ENCODE measurements at regions not wholly inside any gene's neighbourhood (a gene's known extent, or its start where the extent isn't known, plus 50 kb on each side); places are given as distances from the start of the nearest gene placed in this dataset.

DNA sequence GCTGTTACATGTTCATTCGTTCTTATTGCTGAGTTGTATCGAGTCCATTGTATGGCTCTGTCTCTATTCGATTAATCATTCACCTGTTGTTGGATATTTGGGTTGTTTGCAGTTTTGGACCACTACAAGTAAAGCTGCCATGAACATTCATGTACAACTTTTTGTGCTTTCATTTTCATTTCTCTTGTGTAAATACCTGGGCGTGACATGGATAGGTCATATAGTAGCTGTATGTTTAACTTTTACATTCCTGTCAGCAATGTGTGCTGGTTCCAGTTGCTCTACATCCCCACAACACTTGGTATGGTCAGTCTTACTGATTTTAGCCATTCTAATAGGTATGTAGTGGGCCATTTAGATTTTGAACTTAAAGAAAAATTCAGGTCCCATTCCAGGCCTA is 194.2 kb upstream of the PLET1 start:
- no peak overlapping the region for H2AK5ac ChIP-seq (ENCODE audit: low read length)
- DNase-seq, result no peak
- H2BK120ac ChIP-seq (ENCODE audit: low read depth, low read length), result no peak overlapping the region
- H4K8ac ChIP-seq (ENCODE audit: low read depth, low read length), result no peak overlapping the region
- no peaks in the 10 kb centered on the region for H3K27me3 ChIP-seq (ENCODE audit: insufficient read depth, low read length, poor library complexity)
- no peak overlapping the region for H3K27ac ChIP-seq (ENCODE audit: low read depth, low read length)
- H3K79me1 ChIP-seq (ENCODE audit: low read length), result no peaks in the 10 kb centered on the region
- no peak overlapping the region for H3K4ac ChIP-seq (ENCODE audit: low read depth, low read length)
- no peak overlapping the region for H3K4me3 ChIP-seq (ENCODE audit: low read length)
- no peak overlapping the region for H2BK15ac ChIP-seq (replicated peaks; ENCODE audit: low read depth)
- no peaks in the 10 kb centered on the region for H3K4me1 ChIP-seq (ENCODE audit: control insufficient read depth, low read depth, low read length)
- H3K9ac ChIP-seq (ENCODE audit: low read length), result no peak overlapping the region
- H2BK5ac ChIP-seq (ENCODE audit: low read length), result no peak overlapping the region
- H3K23ac ChIP-seq (ENCODE audit: low read length), result no peak overlapping the region
- H3K18ac ChIP-seq (ENCODE audit: low read length), result no peak overlapping the region
- no peaks in the 10 kb centered on the region for H3K36me3 ChIP-seq (ENCODE audit: control insufficient read depth, insufficient read depth, low read length)
- no CpG with 5 or more reads among the region's 4 CpGs for WGBS (ENCODE audit: extremely low coverage, insufficient coverage, low lambda C conversion rate)
- no peak overlapping the region for H3K4me2 ChIP-seq (ENCODE audit: low read length)
- H4K5ac ChIP-seq (ENCODE audit: low read length), result no peak overlapping the region
- no peaks in the 10 kb centered on the region for H3K79me2 ChIP-seq (ENCODE audit: control insufficient read depth, insufficient read depth, low read length)
- no peak overlapping the region for H3K56ac ChIP-seq (ENCODE audit: low read length)

DNA sequence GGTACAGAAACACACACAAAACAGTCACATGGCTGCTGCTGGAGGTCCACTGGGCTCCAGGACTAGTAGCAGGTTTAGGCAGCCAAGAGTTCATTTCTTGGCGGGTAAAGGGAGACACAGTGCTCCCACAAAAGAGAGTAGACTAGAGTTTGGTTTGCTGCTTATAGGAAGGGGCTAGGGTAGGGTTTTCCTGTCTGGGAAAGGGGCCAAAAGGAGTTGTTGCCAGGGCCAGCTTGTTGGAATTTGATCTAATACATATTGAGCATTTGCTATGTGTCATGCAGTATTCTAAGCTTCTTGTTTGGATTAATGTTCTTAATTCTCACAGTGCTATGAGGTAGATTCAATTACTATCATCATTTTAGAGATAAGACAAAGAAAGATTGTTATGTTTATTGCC is 195.1 kb upstream of the PLET1 start:
- H3K9ac ChIP-seq (ENCODE audit: low read length), result no peak overlapping the region
- DNase-seq, result no peak
- H4K8ac ChIP-seq (ENCODE audit: low read depth, low read length), result no peak overlapping the region
- H3K4me2 ChIP-seq (ENCODE audit: low read length), result no peak overlapping the region
- no CpG with 5 or more reads among the region's 1 CpG for WGBS (ENCODE audit: extremely low coverage, insufficient coverage, low lambda C conversion rate)
- H2BK15ac ChIP-seq (replicated peaks; ENCODE audit: low read depth), result no peak overlapping the region
- no peaks in the 10 kb centered on the region for H3K27me3 ChIP-seq (ENCODE audit: insufficient read depth, low read length, poor library complexity)
- H2BK5ac ChIP-seq (ENCODE audit: low read length), result no peak overlapping the region
- no peaks in the 10 kb centered on the region for H3K4me1 ChIP-seq (ENCODE audit: control insufficient read depth, low read depth, low read length)
- no peak overlapping the region for H3K23ac ChIP-seq (ENCODE audit: low read length)
- H2BK120ac ChIP-seq (ENCODE audit: low read depth, low read length), result no peak overlapping the region
- no peaks in the 10 kb centered on the region for H3K79me1 ChIP-seq (ENCODE audit: low read length)
- H3K4ac ChIP-seq (ENCODE audit: low read depth, low read length), result no peak overlapping the region
- H4K5ac ChIP-seq (ENCODE audit: low read length), result no peak overlapping the region
- no peak overlapping the region for H2AK5ac ChIP-seq (ENCODE audit: low read length)
- no peak overlapping the region for H3K18ac ChIP-seq (ENCODE audit: low read length)
- H3K79me2 ChIP-seq (ENCODE audit: control insufficient read depth, insufficient read depth, low read length), result no peaks in the 10 kb centered on the region
- H3K56ac ChIP-seq (ENCODE audit: low read length), result no peak overlapping the region
- no peak overlapping the region for H3K27ac ChIP-seq (ENCODE audit: low read depth, low read length)
- H3K36me3 ChIP-seq (ENCODE audit: control insufficient read depth, insufficient read depth, low read length), result no peaks in the 10 kb centered on the region
- H3K4me3 ChIP-seq (ENCODE audit: low read length), result no peak overlapping the region

DNA sequence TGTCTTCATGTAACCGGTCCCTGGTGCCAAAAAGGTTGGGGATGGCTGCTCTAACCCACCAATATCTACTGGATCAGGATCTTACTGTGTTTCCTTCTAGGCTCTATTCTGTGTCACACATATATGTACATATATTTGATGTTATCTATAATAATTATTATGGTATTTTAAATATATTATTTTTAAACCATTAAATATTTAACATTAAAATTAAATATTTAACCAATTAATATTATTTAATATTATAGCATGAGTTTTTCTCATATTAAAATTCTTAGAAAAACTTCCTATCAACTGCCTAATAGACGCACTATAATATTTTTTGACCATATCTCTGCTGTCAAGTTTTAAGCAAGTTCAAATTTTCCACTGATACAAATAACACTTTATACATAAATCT is 196.9 kb upstream of the PLET1 start:
- Histone ChIP-seq H2AK5ac (ENCODE audit: low read length) (no peak overlapping the region), H4K8ac (ENCODE audit: low read depth, low read length) (no peak overlapping the region), H3K56ac (ENCODE audit: low read length) (no peak overlapping the region), H3K27ac (ENCODE audit: low read depth, low read length) (no peak overlapping the region), H3K79me1 (ENCODE audit: low read length) (no peaks in the 10 kb centered on the region), H2BK120ac (ENCODE audit: low read depth, low read length) (no peak overlapping the region), H3K4me1 (ENCODE audit: control insufficient read depth, low read depth, low read length) (no peaks in the 10 kb centered on the region), H4K5ac (ENCODE audit: low read length) (no peak overlapping the region), H3K36me3 (ENCODE audit: control insufficient read depth, insufficient read depth, low read length) (no peaks in the 10 kb centered on the region), H3K18ac (ENCODE audit: low read length) (no peak overlapping the region), H3K4ac (ENCODE audit: low read depth, low read length) (no peak overlapping the region), H3K27me3 (ENCODE audit: insufficient read depth, low read length, poor library complexity) (no peaks in the 10 kb centered on the region), H3K4me2 (ENCODE audit: low read length) (no peak overlapping the region), H3K23ac (ENCODE audit: low read length) (no peak overlapping the region), H2BK5ac (ENCODE audit: low read length) (no peak overlapping the region), H3K9ac (ENCODE audit: low read length) (no peak overlapping the region), H3K4me3 (ENCODE audit: low read length) (no peak overlapping the region), H2BK15ac (replicated peaks; ENCODE audit: low read depth) (no peak overlapping the region), H3K79me2 (ENCODE audit: control insufficient read depth, insufficient read depth, low read length) (no peaks in the 10 kb centered on the region)
- no CpG with 5 or more reads among the region's 2 CpGs for WGBS (ENCODE audit: extremely low coverage, insufficient coverage, low lambda C conversion rate)
- DNase-seq, result no peak

DNA sequence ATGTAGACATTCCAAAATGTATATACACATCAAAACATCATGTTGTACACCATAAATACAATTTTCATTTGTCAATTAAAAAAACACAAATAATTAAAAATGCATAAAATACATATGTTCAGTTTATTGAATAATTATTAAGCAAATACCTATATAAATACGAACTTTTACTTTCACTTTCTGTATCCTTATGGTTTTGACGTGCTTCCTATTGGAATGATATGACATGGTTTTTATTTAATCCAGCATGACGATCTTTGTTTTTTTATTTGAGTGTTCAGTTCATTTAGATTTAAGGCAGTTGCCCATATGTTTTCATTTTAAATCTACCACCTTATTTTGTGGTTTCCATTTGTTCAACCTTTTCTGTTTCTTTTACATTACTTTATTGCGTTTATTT is 198.3 kb upstream of the PLET1 start:
- H3K4me2 ChIP-seq (ENCODE audit: low read length), result no peak overlapping the region
- no peak overlapping the region for H3K27ac ChIP-seq (ENCODE audit: low read depth, low read length)
- no peaks in the 10 kb centered on the region for H3K36me3 ChIP-seq (ENCODE audit: control insufficient read depth, insufficient read depth, low read length)
- H3K4ac ChIP-seq (ENCODE audit: low read depth, low read length), result no peak overlapping the region
- H3K79me1 ChIP-seq (ENCODE audit: low read length), result no peaks in the 10 kb centered on the region
- no peak for DNase-seq
- no peak overlapping the region for H2AK5ac ChIP-seq (ENCODE audit: low read length)
- no peak overlapping the region for H3K4me3 ChIP-seq (ENCODE audit: low read length)
- H3K27me3 ChIP-seq (ENCODE audit: insufficient read depth, low read length, poor library complexity), result no peaks in the 10 kb centered on the region
- H3K18ac ChIP-seq (ENCODE audit: low read length), result no peak overlapping the region
- H3K79me2 ChIP-seq (ENCODE audit: control insufficient read depth, insufficient read depth, low read length), result no peaks in the 10 kb centered on the region
- no peak overlapping the region for H3K23ac ChIP-seq (ENCODE audit: low read length)
- H2BK120ac ChIP-seq (ENCODE audit: low read depth, low read length), result no peak overlapping the region
- H3K9ac ChIP-seq (ENCODE audit: low read length), result no peak overlapping the region
- H3K56ac ChIP-seq (ENCODE audit: low read length), result no peak overlapping the region
- no peak overlapping the region for H2BK5ac ChIP-seq (ENCODE audit: low read length)
- no peaks in the 10 kb centered on the region for H3K4me1 ChIP-seq (ENCODE audit: control insufficient read depth, low read depth, low read length)
- no CpG with 5 or more reads among the region's 4 CpGs for WGBS (ENCODE audit: extremely low coverage, insufficient coverage, low lambda C conversion rate)
- no peak overlapping the region for H4K8ac ChIP-seq (ENCODE audit: low read depth, low read length)
- no peak overlapping the region for H2BK15ac ChIP-seq (replicated peaks; ENCODE audit: low read depth)
- no peak overlapping the region for H4K5ac ChIP-seq (ENCODE audit: low read length)

DNA sequence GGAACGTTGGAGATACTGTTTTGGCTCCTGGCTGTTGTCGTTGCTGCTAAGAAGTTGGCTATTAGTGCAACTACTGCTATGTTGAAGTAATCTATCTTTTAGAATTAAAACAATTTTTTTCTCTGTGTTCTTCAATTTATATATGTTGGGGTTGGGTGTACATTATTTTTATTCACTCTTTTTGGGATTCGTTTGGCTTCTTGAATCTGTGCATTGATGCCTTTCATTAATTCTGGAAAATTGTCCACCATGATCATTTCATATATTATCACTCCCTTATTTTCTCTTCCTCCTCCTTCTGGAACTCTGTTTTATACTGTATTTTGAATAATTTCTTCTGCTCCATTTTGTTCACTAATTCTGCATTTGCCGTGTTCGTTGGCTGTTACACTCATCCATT is 199.5 kb upstream of the PLET1 start:
- Histone ChIP-seq H3K79me2 (ENCODE audit: control insufficient read depth, insufficient read depth, low read length) (no peaks in the 10 kb centered on the region), H2BK5ac (ENCODE audit: low read length) (no peak overlapping the region), H4K8ac (ENCODE audit: low read depth, low read length) (no peak overlapping the region), H2BK120ac (ENCODE audit: low read depth, low read length) (no peak overlapping the region), H3K56ac (ENCODE audit: low read length) (no peak overlapping the region), H3K36me3 (ENCODE audit: control insufficient read depth, insufficient read depth, low read length) (no peaks in the 10 kb centered on the region), H3K9ac (ENCODE audit: low read length) (no peak overlapping the region), H2AK5ac (ENCODE audit: low read length) (no peak overlapping the region), H4K5ac (ENCODE audit: low read length) (no peak overlapping the region), H3K4ac (ENCODE audit: low read depth, low read length) (no peak overlapping the region), H3K4me2 (ENCODE audit: low read length) (no peak overlapping the region), H2BK15ac (replicated peaks; ENCODE audit: low read depth) (no peak overlapping the region), H3K27me3 (ENCODE audit: insufficient read depth, low read length, poor library complexity) (no peaks in the 10 kb centered on the region), H3K27ac (ENCODE audit: low read depth, low read length) (no peak overlapping the region), H3K23ac (ENCODE audit: low read length) (no peak overlapping the region), H3K18ac (ENCODE audit: low read length) (no peak overlapping the region), H3K4me1 (ENCODE audit: control insufficient read depth, low read depth, low read length) (no peaks in the 10 kb centered on the region), H3K4me3 (ENCODE audit: low read length) (no peak overlapping the region), H3K79me1 (ENCODE audit: low read length) (no peaks in the 10 kb centered on the region)
- no peak for DNase-seq
- no CpG with 5 or more reads among the region's 5 CpGs for WGBS (ENCODE audit: extremely low coverage, insufficient coverage, low lambda C conversion rate)

DNA sequence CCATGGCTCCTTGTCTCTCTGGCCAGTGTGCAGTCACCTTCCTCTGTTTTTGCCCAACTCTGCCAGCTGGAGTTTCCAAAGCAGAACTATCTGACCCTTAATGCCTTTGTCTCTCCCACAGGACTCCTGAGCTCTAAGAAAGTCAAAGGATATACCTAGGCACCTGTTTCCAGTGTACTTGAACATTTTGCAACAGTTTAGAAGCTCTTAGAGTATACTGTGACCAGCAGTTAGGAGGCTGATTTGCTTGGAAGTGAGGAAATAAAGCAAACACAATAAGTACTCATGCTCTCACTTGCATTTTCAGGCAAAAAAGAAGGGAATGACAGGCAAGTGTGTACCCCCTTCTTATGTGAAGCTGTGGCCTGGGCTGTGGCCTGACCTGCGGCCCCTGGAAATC is 204.3 kb upstream of the PLET1 start:
- Histone ChIP-seq H3K79me2 (ENCODE audit: control insufficient read depth, insufficient read depth, low read length) (no peaks in the 10 kb centered on the region), H2BK5ac (ENCODE audit: low read length) (no peak overlapping the region), H2AK5ac (ENCODE audit: low read length) (no peak overlapping the region), H4K5ac (ENCODE audit: low read length) (no peak overlapping the region), H3K23ac (ENCODE audit: low read length) (no peak overlapping the region), H3K56ac (ENCODE audit: low read length) (no peak overlapping the region), H3K4me3 (ENCODE audit: low read length) (no peak overlapping the region), H3K4me2 (ENCODE audit: low read length) (no peak overlapping the region), H3K36me3 (ENCODE audit: control insufficient read depth, insufficient read depth, low read length) (no peaks in the 10 kb centered on the region), H3K79me1 (ENCODE audit: low read length) (no peaks in the 10 kb centered on the region), H2BK120ac (ENCODE audit: low read depth, low read length) (no peak overlapping the region), H3K27ac (ENCODE audit: low read depth, low read length) (no peak overlapping the region), H3K27me3 (ENCODE audit: insufficient read depth, low read length, poor library complexity) (no peaks in the 10 kb centered on the region), H2BK15ac (replicated peaks; ENCODE audit: low read depth) (no peak overlapping the region), H3K9ac (ENCODE audit: low read length) (no peak overlapping the region), H3K4ac (ENCODE audit: low read depth, low read length) (no peak overlapping the region), H3K18ac (ENCODE audit: low read length) (no peak overlapping the region), H3K4me1 (ENCODE audit: control insufficient read depth, low read depth, low read length) (no peaks in the 10 kb centered on the region), H4K8ac (ENCODE audit: low read depth, low read length) (no peak overlapping the region)
- no CpG with 5 or more reads among the region's 1 CpG for WGBS (ENCODE audit: extremely low coverage, insufficient coverage, low lambda C conversion rate)
- DNase-seq, result no peak

Measured in mesendoderm (in vitro differentiated cells).